ENCODE measurements at regions not wholly inside any gene's neighbourhood (a gene's known extent, or its start where the extent isn't known, plus 50 kb on each side); places are given as distances from the start of the nearest gene placed in this dataset.

DNA sequence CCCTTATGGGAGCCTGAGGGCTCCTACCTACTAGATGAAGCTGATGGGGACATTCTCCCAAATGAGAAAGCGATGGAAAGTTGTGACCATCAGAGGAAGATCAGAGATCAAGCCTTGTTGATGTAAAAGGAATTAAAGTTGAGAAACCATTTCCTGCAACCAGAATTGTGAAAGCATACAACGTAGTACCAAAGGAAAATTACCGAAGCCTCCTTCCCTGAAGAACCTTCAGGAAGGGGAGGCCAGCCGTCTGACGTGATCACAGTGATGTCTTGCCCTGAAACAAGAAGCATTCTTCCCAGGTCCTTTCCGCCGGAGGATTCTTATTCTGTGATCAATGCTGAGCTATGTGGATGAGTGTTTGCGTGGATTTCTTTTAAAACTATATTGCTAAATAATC, 211.6 kb upstream of the TNP1 start:
- TF ChIP-seq, protein P1, sequence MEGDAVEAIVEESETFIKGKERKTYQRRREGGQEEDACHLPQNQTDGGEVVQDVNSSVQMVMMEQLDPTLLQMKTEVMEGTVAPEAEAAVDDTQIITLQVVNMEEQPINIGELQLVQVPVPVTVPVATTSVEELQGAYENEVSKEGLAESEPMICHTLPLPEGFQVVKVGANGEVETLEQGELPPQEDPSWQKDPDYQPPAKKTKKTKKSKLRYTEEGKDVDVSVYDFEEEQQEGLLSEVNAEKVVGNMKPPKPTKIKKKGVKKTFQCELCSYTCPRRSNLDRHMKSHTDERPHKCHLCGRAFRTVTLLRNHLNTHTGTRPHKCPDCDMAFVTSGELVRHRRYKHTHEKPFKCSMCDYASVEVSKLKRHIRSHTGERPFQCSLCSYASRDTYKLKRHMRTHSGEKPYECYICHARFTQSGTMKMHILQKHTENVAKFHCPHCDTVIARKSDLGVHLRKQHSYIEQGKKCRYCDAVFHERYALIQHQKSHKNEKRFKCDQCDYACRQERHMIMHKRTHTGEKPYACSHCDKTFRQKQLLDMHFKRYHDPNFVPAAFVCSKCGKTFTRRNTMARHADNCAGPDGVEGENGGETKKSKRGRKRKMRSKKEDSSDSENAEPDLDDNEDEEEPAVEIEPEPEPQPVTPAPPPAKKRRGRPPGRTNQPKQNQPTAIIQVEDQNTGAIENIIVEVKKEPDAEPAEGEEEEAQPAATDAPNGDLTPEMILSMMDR (IDR thresholded peaks at IDR 0.05), result no peak
- no peak for TF ChIP-seq POLR2A (IDR thresholded peaks at IDR 0.05)
